CD4-positive, alpha-beta T cell (primary cell): ENCODE measurements at regions not wholly inside any gene's neighbourhood (a gene's known extent, or its start where the extent isn't known, plus 50 kb on each side); places are given as distances from the start of the nearest gene placed in this dataset. TPM values are rescaled to one million over a fixed set of nuclear protein-coding genes. Genes with fewer than 3 reads are reported as not detected.

ENCODE experiments used
- ATAC-seq: fragments of 200-7000 bp; cut with Tn5 transposase; one replicate; pipeline ENCODE4 v1.10.0; 2022; ENCODE audit warnings: mild to moderate bottlenecking; ENCODE audit not compliant: poor library complexity
- CTCF ChIA-PET: fragments of 350-600 bp; sonication (Branson Sonifier 250); formaldehyde crosslinking; loops from one replicate; lab custom pipeline; 2021; ENCODE audit warnings: antibody characterized with exemption, inconsistent platforms; lab: Charles Lee
- POLR2A ChIA-PET: fragments of 350-600 bp; sonication (Branson Sonifier 250); formaldehyde crosslinking; loops from one replicate; lab custom pipeline; 2021; ENCODE audit warnings: antibody characterized with exemption, inconsistent platforms; lab: Charles Lee
- DNase-seq, 14 experiments: peaks; one replicate each; pipeline ENCODE4 v3.0.0-alpha.2; 2013 to 2020; ENCODE audit warnings: mixed read lengths in 2 of 14
- H3K27ac ChIP-seq, 2 donors: one replicate each; pipeline versions ENCODE4 v1.5.1 to v1.7.0; 2013; ENCODE audit warnings: low read length in 2 of 2, low read depth in 1 of 2, mild to moderate bottlenecking in 1 of 2
- H3K27me3 ChIP-seq, 2 experiments: 1 replicate in 1 of 2; 2 replicates in 1 of 2; pipeline versions ENCODE4 v1.6.1 to v1.7.0; 2013; ENCODE audit warnings: low read length in 2 of 2, control low read depth in 1 of 2, mild to moderate bottlenecking in 1 of 2, moderate library complexity in 1 of 2; ENCODE audit not compliant: insufficient read depth in 2 of 2, control insufficient read depth in 1 of 2
- H3K36me3 ChIP-seq: one replicate; pipeline ENCODE4 v1.6.1; 2013; ENCODE audit warnings: low read length, control low read depth; ENCODE audit not compliant: insufficient read depth
- H3K4me1 ChIP-seq: one replicate; pipeline ENCODE4 v1.6.1; 2013; ENCODE audit warnings: low read length, control low read depth; ENCODE audit not compliant: insufficient read depth
- H3K4me3 ChIP-seq: one replicate; pipeline ENCODE4 v1.5.1; 2013; ENCODE audit warnings: mild to moderate bottlenecking, low read length, moderate library complexity
- H3K9me3 ChIP-seq, 2 experiments: 1 replicate in 1 of 2; 2 replicates in 1 of 2; pipeline versions ENCODE4 v1.6.1 to v1.7.0; 2013; ENCODE audit warnings: low read length in 2 of 2, mild to moderate bottlenecking in 2 of 2, control low read depth in 1 of 2, moderate library complexity in 1 of 2; ENCODE audit not compliant: control insufficient read depth in 1 of 2, insufficient read depth in 1 of 2
- H3K27ac Mint-ChIP-seq: one replicate; pipeline ENCODE4 v1.8.0; 2020; ENCODE audit warnings: mixed read lengths
- H3K27me3 Mint-ChIP-seq: one replicate; pipeline ENCODE4 v1.8.0; 2021; ENCODE audit warnings: mixed read lengths
- H3K36me3 Mint-ChIP-seq: one replicate; pipeline ENCODE4 v1.8.0; 2021; ENCODE audit warnings: low read depth, mixed read lengths
- H3K4me1 Mint-ChIP-seq: one replicate; pipeline ENCODE4 v1.8.0; 2021; ENCODE audit warnings: low read depth, mixed read lengths
- H3K4me3 Mint-ChIP-seq: one replicate; pipeline ENCODE4 v1.8.0; 2020; ENCODE audit warnings: mild to moderate bottlenecking, mixed read lengths
- H3K9me3 Mint-ChIP-seq: one replicate; pipeline ENCODE4 v1.8.0; 2020; ENCODE audit warnings: mixed read lengths
- intact Hi-C, 2 experiments: fragments of 100-400 bp; cut with DNase I in 1 of 2; cut with micrococcal nuclease in 1 of 2; formaldehyde crosslinking; loops; one replicate each; pipeline versions ENCODE4 v1.15.1 to v1.9.0; 2023 to 2025; cut with DNase I, micrococcal nuclease
- microRNA-seq: library from miRNA; unstranded; fragments of <30 nt; microRNA quantifications from one replicate; pipeline ENCODE4 v1.2.0, GENCODE V29; 2021; ENCODE audit warnings: borderline microRNAs expressed, borderline replicate concordance
- TF ChIP-seq, protein P1 (sequence below): fragments of 200-600 bp; IDR thresholded peaks from one replicate; pipeline ENCODE4 v1.8.0; 2022; ENCODE audit warnings: antibody characterized with exemption, mild to moderate bottlenecking

DNA sequence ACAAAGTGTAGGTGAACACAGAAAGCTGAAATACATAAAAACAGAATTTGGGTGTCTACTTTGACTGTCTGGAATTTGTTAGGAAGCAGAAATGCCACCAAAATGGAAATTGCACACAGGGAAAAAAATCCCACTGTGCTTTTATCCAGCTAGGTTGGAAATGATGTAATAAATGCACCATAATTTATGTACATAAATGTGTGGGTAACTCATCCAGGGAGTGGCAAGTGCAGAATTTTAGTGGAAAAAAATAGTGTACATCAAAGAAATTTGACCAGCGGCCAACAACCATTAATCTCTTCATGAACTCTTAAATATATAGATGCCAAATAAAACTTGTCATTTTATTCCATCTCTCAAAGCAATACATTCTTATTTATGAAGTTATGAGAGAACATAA lies 105.6 kb downstream of the LLPH start:
- no peak overlapping the region for H3K27ac Mint-ChIP-seq
- H3K4me1 Mint-ChIP-seq = no peaks in the 10 kb centered on the region
- Histone ChIP-seq H3K4me3 (no peak overlapping the region), H3K36me3 (no peaks in the 10 kb centered on the region), H3K27ac (no peak overlapping the region), H3K9me3 (peaks cover 0 to 4% of the 10 kb centered on the region in 2 experiments), H3K27me3 (peaks cover 0 to 2% of the 10 kb centered on the region in 2 experiments), H3K4me1 (no peaks in the 10 kb centered on the region)
- DNase-seq (no peak), ATAC-seq (no peak)
- peaks cover 53% of the 10 kb centered on the region for H3K27me3 Mint-ChIP-seq
- intact Hi-C loops = no loop called here
- H3K4me3 Mint-ChIP-seq = no peak overlapping the region
- CTCF ChIA-PET = interaction anchor here (0.6 kb wide), 1 partner anchor 641 kb away, joined by 4 read pairs; no protein-coding TSS in a partner anchor
- H3K36me3 Mint-ChIP-seq = no peaks in the 10 kb centered on the region
- POLR2A ChIA-PET = no interaction called here
- H3K9me3 Mint-ChIP-seq = no peaks in the 10 kb centered on the region
- TF ChIP-seq, protein P1, sequence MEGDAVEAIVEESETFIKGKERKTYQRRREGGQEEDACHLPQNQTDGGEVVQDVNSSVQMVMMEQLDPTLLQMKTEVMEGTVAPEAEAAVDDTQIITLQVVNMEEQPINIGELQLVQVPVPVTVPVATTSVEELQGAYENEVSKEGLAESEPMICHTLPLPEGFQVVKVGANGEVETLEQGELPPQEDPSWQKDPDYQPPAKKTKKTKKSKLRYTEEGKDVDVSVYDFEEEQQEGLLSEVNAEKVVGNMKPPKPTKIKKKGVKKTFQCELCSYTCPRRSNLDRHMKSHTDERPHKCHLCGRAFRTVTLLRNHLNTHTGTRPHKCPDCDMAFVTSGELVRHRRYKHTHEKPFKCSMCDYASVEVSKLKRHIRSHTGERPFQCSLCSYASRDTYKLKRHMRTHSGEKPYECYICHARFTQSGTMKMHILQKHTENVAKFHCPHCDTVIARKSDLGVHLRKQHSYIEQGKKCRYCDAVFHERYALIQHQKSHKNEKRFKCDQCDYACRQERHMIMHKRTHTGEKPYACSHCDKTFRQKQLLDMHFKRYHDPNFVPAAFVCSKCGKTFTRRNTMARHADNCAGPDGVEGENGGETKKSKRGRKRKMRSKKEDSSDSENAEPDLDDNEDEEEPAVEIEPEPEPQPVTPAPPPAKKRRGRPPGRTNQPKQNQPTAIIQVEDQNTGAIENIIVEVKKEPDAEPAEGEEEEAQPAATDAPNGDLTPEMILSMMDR = no peak

DNA sequence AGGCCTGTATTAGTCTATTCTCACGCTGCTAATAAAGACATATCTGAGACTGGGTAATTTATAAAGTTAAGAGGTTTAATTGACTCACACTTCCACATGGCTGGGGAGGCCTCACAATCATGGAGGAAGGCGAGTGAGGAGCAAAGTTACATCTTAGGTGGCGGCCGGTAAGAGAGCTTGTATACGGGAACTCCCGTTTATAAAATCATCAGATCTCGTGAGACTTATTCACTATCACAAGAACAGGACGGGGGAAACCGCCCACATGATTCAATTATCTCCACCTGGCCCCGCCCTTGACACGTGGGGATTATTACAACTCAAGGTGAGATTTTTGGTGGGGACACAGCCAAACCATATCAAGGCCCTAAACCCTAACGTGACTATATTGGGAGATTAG lies 110.1 kb downstream of the LLPH start:
- intact Hi-C loops = no loop called here
- no peak overlapping the region for H3K4me3 Mint-ChIP-seq
- H3K4me1 Mint-ChIP-seq = no peaks in the 10 kb centered on the region

DNA sequence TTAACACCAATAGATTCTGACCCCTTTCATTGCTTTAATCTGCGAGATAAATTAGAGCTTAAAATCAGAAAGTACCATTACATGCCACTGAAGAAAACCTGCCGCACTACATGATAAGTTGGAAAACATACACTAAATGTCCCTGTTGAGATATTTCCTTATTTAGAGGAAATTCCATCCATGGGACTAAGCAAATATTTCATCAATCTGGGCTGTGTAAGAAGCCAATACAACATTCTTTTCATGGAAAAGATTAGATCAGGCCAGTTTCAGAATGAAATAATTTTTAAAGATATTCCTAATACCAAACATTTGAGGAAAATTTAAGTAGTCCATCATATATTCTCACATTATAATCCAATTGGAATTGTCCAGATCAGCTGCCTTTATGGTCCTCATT lies 112.8 kb downstream of the LLPH start:
- TF ChIP-seq, protein P1 = no peak
- Histone ChIP-seq H3K27ac (no peak overlapping the region), H3K4me1 (no peaks in the 10 kb centered on the region), H3K27me3 (no peaks in the 10 kb centered on the region), H3K9me3 (no peaks in the 10 kb centered on the region), H3K36me3 (no peaks in the 10 kb centered on the region), H3K4me3 (no peak overlapping the region)
- intact Hi-C loops = no loop called here
- ChIA-PET CTCF (no interaction called here), POLR2A (no interaction called here)
- H3K4me3 Mint-ChIP-seq = no peak overlapping the region
- H3K36me3 Mint-ChIP-seq = no peaks in the 10 kb centered on the region
- no peak for DNase-seq
- no peak overlapping the region for H3K27ac Mint-ChIP-seq
- H3K4me1 Mint-ChIP-seq = no peaks in the 10 kb centered on the region
- H3K27me3 Mint-ChIP-seq = peaks cover 39% of the 10 kb centered on the region
- no peak for ATAC-seq
- H3K9me3 Mint-ChIP-seq = no peaks in the 10 kb centered on the region

More for the DNA sequence above, 110.1 kb downstream of the LLPH start:
- TF ChIP-seq, protein P1 = no peak
- Histone ChIP-seq H3K27ac (no peak overlapping the region), H3K4me1 (no peaks in the 10 kb centered on the region), H3K4me3 (no peak overlapping the region), H3K36me3 (no peaks in the 10 kb centered on the region), H3K9me3 (peaks cover 0 to 4% of the 10 kb centered on the region in 2 experiments), H3K27me3 (no peaks in the 10 kb centered on the region)
- DNase-seq (no peak), ATAC-seq (no peak)
- Mint-ChIP-seq H3K27me3 (peaks cover 54% of the 10 kb centered on the region), H3K27ac (no peak overlapping the region), H3K36me3 (no peaks in the 10 kb centered on the region), H3K9me3 (no peaks in the 10 kb centered on the region)
- ChIA-PET POLR2A (no interaction called here), CTCF (no interaction called here)

Small RNAs in the stretch of these regions (microRNA-seq; reads per million reads assigned to microRNA genes)
- gene MIR6074 = not detected
